Activated CD4-positive, alpha-beta memory T cell treated with anti-CD3 and anti-CD28 coated beads, Interleukin-2, amount 10 ng/mL, durations not matched to agents 7 days and 5 days (primary cell): ENCODE measurements at regions not wholly inside any gene's neighbourhood (a gene's known extent, or its start where the extent isn't known, plus 50 kb on each side); places are given as distances from the start of the nearest gene placed in this dataset.

Experiments
- CTCF ChIA-PET: fragments of 350-600 bp; sonication (Branson Sonifier 250); formaldehyde crosslinking; loops from one replicate; lab custom pipeline; 2021; ENCODE audit warnings: antibody characterized with exemption, inconsistent platforms; lab: Charles Lee
- POLR2A ChIA-PET: fragments of 350-600 bp; sonication (Branson Sonifier 250); formaldehyde crosslinking; loops from one replicate; lab custom pipeline; 2021; ENCODE audit warnings: antibody characterized with exemption; lab: Charles Lee
- DNase-seq: peaks from one replicate; pipeline ENCODE4 v3.0.0-alpha.2; 2020
- H3K27ac Mint-ChIP-seq: one replicate; pipeline ENCODE4 v1.8.0; 2021; ENCODE audit warnings: mild to moderate bottlenecking, mixed read lengths
- H3K27me3 Mint-ChIP-seq: one replicate; pipeline ENCODE4 v1.8.0; 2021; ENCODE audit warnings: mixed read lengths
- H3K36me3 Mint-ChIP-seq: one replicate; pipeline ENCODE4 v1.8.0; 2021; ENCODE audit warnings: low read depth, mixed read lengths
- H3K4me1 Mint-ChIP-seq: one replicate; pipeline ENCODE4 v1.8.0; 2021; ENCODE audit warnings: mixed read lengths
- H3K4me3 Mint-ChIP-seq: one replicate; pipeline ENCODE4 v1.8.0; 2021; ENCODE audit warnings: mild to moderate bottlenecking, mixed read lengths
- H3K9me3 Mint-ChIP-seq: one replicate; pipeline ENCODE4 v1.8.0; 2021; ENCODE audit warnings: mixed read lengths

DNA sequence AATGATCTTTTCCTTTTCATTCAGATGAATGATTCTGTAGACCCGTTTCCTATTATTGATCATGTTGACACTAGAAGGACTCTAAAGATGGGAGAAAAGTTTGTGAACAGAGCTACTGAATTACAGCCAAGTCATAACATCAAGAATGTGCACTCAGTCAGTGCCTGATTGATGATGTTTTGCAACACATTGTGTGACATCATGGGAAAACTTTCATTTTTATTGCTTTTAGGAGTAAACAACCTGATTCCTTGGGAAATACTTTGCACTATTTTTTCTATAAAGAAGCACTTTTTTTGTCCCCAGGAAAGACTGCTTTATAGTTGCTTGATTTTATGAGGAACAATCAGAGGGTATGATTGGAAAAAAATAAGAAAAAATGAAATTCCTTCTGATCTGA, 383.8 kb upstream of the JAG1 start:
- Mint-ChIP-seq H3K4me1 (no peaks in the 10 kb centered on the region), H3K9me3 (peaks cover 6% of the 10 kb centered on the region), H3K36me3 (no peaks in the 10 kb centered on the region), H3K4me3 (no peak overlapping the region), H3K27me3 (no peaks in the 10 kb centered on the region), H3K27ac (no peak overlapping the region)
- CTCF ChIA-PET: no interaction called here
- DNase-seq: no peak
- POLR2A ChIA-PET: no interaction called here

GRCh38 chr20:11059659-11060058, 385.9 kb upstream of the JAG1 start:
- ChIA-PET POLR2A (no interaction called here), CTCF (no interaction called here)
- Mint-ChIP-seq H3K9me3 (peaks cover 3% of the 10 kb centered on the region), H3K27ac (no peak overlapping the region), H3K27me3 (no peaks in the 10 kb centered on the region), H3K4me1 (no peaks in the 10 kb centered on the region), H3K4me3 (no peak overlapping the region), H3K36me3 (no peaks in the 10 kb centered on the region)
- no peak for DNase-seq

DNA sequence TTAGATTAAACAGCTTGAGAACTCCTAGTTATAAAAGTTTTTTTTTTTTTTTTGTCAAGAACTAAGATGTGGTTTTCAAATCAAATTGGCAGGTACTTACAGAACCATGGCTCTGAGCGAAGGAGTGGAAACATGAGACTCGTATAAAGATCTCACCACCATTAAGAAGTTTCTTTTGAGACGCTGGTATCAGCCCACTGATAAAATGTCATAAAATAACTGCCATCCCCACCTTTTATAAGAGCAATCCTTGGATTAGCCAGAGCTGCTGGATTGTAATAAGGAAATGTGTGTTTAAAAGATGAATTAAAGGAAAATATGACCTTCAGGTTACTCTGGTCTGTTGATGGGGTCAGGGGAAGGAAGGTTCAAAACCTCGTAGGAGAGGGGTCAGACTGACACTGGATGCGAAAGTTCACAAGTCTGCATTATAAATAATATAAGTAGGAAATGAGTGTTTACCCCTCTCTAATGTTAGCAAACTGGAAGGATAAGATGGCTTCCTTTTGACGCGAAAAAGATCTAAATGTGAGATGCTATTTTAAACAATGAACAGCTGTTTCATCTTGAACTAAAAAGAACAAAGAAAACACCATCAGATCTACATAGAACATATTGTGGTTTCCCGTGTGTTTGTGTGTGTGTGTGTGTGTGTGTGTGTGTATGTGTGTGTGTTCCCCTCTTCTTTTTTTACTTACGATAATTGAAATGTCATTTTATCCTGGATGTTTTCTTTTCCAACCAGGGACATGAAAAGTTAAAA, 386.8 kb upstream of the JAG1 start:
- no peak overlapping the region for H3K27ac Mint-ChIP-seq
- H3K4me3 Mint-ChIP-seq: no peak overlapping the region
- ChIA-PET CTCF (no interaction called here), POLR2A (no interaction called here)
- H3K4me1 Mint-ChIP-seq: no peaks in the 10 kb centered on the region
- H3K27me3 Mint-ChIP-seq: no peaks in the 10 kb centered on the region
- H3K36me3 Mint-ChIP-seq: no peaks in the 10 kb centered on the region
- DNase-seq: no peak
- H3K9me3 Mint-ChIP-seq: peaks cover 3% of the 10 kb centered on the region

DNA sequence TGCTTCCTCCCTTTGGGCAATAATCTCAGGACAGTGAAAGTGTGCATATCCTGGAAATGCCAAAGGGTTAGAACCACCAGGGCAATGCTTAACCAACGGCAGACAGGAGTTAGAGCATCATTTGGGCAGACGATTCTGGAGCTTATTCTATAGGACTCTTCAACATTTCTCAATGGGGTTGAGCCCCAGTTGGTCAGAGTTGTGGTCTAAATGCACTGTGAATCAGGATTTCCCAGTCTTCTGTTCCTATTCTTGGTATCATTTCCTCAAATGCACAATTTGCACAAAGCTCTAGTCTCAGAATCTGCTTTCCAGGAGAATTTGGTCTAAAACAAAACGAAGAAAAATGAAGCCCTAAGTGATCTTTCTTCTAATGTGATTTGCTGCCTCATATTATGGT, 389.6 kb upstream of the JAG1 start:
- Mint-ChIP-seq H3K4me3 (no peak overlapping the region), H3K27ac (no peak overlapping the region), H3K36me3 (no peaks in the 10 kb centered on the region), H3K4me1 (no peaks in the 10 kb centered on the region), H3K27me3 (no peaks in the 10 kb centered on the region), H3K9me3 (no peaks in the 10 kb centered on the region)
- ChIA-PET POLR2A (no interaction called here), CTCF (no interaction called here)
- DNase-seq: no peak

DNA sequence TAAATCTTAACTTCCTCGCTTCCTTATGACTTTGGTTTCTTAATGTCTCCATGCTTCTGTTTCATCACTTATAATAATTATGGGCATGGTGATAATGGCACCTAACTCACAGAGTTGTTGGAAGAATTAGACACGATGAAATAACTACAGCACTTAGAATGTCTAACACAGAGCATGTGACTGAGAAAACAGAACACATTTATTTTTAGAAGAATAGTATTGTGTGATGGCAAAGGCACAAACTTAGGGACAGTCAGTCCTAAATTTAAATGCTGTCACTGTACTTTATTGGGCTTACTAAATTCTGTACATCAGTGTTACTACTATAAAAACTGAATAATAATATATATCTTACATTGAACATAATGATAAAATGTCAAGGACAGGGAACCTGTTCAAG, 391.1 kb upstream of the JAG1 start:
- ChIA-PET POLR2A (no interaction called here), CTCF (no interaction called here)
- Mint-ChIP-seq H3K36me3 (no peaks in the 10 kb centered on the region), H3K4me3 (no peak overlapping the region), H3K9me3 (no peaks in the 10 kb centered on the region), H3K27ac (no peak overlapping the region), H3K4me1 (no peaks in the 10 kb centered on the region), H3K27me3 (no peaks in the 10 kb centered on the region)
- DNase-seq: no peak

GRCh38 chr20:11067359-11067758, 393.6 kb upstream of the JAG1 start:
- H3K4me3 Mint-ChIP-seq: no peak overlapping the region
- peaks cover 4% of the 10 kb centered on the region for H3K9me3 Mint-ChIP-seq
- no peaks in the 10 kb centered on the region for H3K4me1 Mint-ChIP-seq
- no peaks in the 10 kb centered on the region for H3K27me3 Mint-ChIP-seq
- ChIA-PET POLR2A (no interaction called here), CTCF (no interaction called here)
- no peaks in the 10 kb centered on the region for H3K36me3 Mint-ChIP-seq
- DNase-seq: no peak
- H3K27ac Mint-ChIP-seq: no peak overlapping the region

DNA sequence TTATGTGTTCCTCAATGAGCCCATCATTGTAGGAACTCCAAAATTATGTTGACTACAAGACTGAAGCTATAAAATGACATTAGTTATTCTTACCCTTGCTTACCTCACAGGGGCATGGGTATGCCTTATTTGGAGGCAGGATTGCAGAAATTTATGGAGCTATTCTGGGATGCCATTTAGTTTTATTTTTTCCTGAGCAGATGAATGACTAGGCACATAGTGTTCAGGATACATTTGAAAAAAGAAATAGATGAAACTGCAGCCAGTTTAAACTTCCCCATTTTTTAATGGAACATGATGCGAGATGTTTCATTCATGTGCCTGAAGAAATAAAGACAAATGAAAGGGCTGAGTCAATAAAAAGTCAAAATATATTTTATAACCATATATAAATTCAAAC, 399.2 kb upstream of the JAG1 start:
- no peak for DNase-seq
- H3K36me3 Mint-ChIP-seq: no peaks in the 10 kb centered on the region
- H3K4me3 Mint-ChIP-seq: no peak overlapping the region
- POLR2A ChIA-PET: no interaction called here
- H3K4me1 Mint-ChIP-seq: no peaks in the 10 kb centered on the region
- no peak overlapping the region for H3K27ac Mint-ChIP-seq
- CTCF ChIA-PET: no interaction called here
- no peaks in the 10 kb centered on the region for H3K27me3 Mint-ChIP-seq
- peaks cover 6% of the 10 kb centered on the region for H3K9me3 Mint-ChIP-seq

DNA sequence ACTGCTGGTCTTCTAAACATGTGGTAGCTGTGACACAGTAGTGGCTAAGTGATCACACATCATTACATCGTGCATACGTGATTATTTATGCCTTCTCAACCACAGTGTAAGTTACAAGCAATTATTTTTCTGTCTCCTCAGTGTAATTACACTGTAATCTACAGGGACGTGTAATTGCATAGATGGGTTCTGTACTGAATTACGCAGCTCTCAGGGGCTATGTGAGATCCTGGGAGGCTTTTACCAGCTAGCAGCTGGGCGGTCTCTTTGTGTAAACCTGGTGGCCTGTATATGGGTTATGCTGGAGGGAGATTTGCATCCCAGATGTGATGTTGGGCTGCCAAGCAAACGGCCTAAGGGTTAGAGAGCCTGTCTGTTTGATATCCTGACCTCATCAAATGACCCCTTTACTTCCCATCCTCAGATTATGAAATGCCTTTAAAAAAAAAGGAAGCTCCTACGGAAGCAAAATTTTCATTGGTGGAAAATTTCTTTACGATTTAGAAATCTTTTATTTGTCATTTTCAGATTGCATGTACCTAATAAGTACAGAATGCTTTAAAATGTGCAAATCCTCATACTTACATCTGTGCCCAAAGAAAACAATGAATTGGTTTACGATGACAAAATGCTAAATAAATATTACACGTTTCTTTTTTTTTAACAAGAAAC, 402.8 kb upstream of the JAG1 start:
- Mint-ChIP-seq H3K36me3 (no peaks in the 10 kb centered on the region), H3K27me3 (no peaks in the 10 kb centered on the region), H3K9me3 (peaks cover 6% of the 10 kb centered on the region), H3K4me1 (no peaks in the 10 kb centered on the region), H3K4me3 (no peak overlapping the region), H3K27ac (no peak overlapping the region)
- ChIA-PET POLR2A (no interaction called here), CTCF (no interaction called here)
- DNase-seq: no peak

DNA sequence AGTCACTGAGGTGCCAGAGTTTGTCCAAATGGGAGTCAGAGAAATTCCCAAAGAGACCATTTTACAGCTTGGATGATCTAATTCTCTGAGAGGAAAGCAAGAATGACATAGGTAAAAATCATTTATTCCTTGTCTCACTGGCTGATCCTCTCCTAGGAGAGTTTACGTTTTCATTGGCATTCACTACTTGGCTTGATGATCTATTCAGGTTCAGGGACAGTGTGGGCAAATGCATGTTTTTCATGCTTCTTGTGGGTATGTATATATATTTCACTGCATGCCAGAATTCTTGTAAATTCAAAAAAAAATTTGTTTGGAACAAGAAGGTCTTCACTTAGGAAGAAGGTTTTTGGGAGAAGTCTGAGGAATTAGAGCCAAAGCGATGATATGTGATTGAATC, 403.4 kb upstream of the JAG1 start:
- no peak for DNase-seq
- CTCF ChIA-PET: no interaction called here
- Mint-ChIP-seq H3K4me3 (no peak overlapping the region), H3K27me3 (no peaks in the 10 kb centered on the region), H3K4me1 (no peaks in the 10 kb centered on the region), H3K36me3 (no peaks in the 10 kb centered on the region), H3K27ac (no peak overlapping the region), H3K9me3 (peaks cover 4% of the 10 kb centered on the region)
- POLR2A ChIA-PET: no interaction called here

GRCh38 chr20:11080010-11080409, 406.2 kb upstream of the JAG1 start:
- Mint-ChIP-seq H3K4me3 (no peak overlapping the region), H3K36me3 (no peaks in the 10 kb centered on the region), H3K9me3 (no peaks in the 10 kb centered on the region), H3K27me3 (no peaks in the 10 kb centered on the region), H3K27ac (no peak overlapping the region), H3K4me1 (no peaks in the 10 kb centered on the region)
- no peak for DNase-seq
- ChIA-PET POLR2A (no interaction called here), CTCF (no interaction called here)

DNA sequence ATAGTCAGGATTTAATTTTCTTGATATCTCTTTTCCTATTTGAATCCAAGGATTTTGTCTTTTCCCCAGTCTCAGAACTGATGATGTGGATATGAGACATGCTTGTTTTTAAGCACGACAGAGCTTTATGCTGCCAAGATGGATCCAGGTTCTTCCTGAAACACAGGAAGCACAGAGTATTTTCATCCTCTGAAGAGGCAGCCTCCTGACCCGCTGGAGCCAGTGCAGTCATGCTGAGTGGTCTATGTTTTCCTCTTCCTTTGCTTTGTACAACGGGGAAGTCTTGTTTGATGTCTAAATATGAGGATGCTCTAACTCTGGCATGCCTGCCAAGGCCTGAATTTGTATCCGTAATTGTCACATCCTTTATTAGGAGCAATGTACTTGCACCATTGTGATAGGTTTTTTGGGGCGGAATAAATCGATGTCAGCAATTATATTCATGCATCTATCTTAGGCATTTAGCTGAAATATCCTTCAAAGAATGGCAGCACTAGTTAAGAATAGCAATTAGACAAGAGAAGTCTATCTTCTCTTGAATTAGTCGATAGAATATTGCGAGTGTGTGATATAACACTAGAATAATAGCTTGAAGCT, 407.1 kb upstream of the JAG1 start:
- H3K36me3 Mint-ChIP-seq: no peaks in the 10 kb centered on the region
- no peaks in the 10 kb centered on the region for H3K4me1 Mint-ChIP-seq
- CTCF ChIA-PET: no interaction called here
- no peaks in the 10 kb centered on the region for H3K9me3 Mint-ChIP-seq
- POLR2A ChIA-PET: no interaction called here
- DNase-seq: no peak
- H3K27ac Mint-ChIP-seq: no peak overlapping the region
- no peak overlapping the region for H3K4me3 Mint-ChIP-seq
- H3K27me3 Mint-ChIP-seq: no peaks in the 10 kb centered on the region

DNA sequence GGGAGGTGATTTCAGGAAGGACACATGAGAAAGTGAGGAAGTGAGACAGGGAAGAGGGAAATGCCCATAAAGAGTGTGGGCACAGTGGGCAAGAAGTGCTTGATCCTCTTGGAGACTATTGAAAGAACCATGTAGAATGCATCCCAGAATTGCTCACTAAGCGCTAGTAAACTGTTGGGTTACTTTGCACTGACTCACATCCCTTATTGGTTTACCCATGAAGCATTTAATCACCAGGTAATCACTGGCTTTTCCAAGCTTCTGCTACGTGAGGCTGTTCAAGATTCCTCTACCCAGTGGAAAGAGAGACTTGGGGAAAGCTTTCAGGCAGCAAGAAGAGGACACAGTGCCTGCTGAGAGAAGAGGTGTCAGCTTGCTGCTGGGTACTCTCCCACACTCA, 410.0 kb upstream of the JAG1 start:
- no peaks in the 10 kb centered on the region for H3K4me1 Mint-ChIP-seq
- no peak overlapping the region for H3K27ac Mint-ChIP-seq
- H3K4me3 Mint-ChIP-seq: no peak overlapping the region
- DNase-seq: no peak
- no peaks in the 10 kb centered on the region for H3K36me3 Mint-ChIP-seq
- POLR2A ChIA-PET: no interaction called here
- peaks cover 2% of the 10 kb centered on the region for H3K9me3 Mint-ChIP-seq
- CTCF ChIA-PET: no interaction called here
- H3K27me3 Mint-ChIP-seq: no peaks in the 10 kb centered on the region

DNA sequence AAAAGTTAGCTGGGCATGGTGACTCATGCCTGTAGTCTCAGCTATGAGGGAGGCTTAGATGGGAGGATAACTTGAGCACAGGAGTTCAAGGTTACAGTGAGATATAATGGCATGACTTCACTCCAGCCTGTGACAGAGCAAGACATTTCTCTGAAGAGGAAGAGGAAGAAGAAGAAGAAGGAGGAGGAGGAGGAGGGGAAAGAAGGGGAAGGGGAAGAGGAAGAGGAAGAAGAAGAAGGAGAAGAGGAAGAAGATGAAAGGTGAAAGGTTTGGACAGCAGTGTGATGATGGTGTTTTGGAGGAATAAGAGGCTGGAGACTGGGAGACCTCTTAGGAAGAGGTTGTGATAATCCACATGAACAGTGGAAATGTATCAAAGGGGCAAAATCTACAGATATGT, 410.7 kb upstream of the JAG1 start:
- Mint-ChIP-seq H3K27ac (no peak overlapping the region), H3K36me3 (no peaks in the 10 kb centered on the region), H3K4me3 (no peak overlapping the region), H3K27me3 (no peaks in the 10 kb centered on the region), H3K4me1 (no peaks in the 10 kb centered on the region), H3K9me3 (peaks cover 2% of the 10 kb centered on the region)
- ChIA-PET CTCF (no interaction called here), POLR2A (no interaction called here)
- DNase-seq: no peak

DNA sequence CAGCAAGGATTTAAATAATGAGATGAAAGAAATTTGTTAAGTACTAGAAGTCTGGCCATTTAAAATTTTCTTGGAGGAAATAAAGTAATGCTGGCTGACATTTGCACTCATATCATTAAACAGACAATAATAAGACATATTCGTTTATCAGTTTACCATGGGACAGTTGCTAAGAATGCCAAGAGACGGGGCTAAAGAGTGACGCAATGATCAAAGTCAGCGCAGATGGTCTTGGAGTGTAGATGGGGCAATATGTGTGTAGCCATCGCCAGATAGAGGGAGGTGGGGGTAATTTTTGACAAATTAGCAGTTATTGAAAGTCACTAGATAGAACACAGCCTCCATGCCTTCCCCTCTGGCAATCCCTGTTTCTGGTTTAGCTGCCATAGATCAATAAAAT, 413.2 kb upstream of the JAG1 start:
- H3K4me3 Mint-ChIP-seq: no peak overlapping the region
- H3K27ac Mint-ChIP-seq: no peak overlapping the region
- H3K36me3 Mint-ChIP-seq: no peaks in the 10 kb centered on the region
- no peaks in the 10 kb centered on the region for H3K4me1 Mint-ChIP-seq
- peaks cover 2% of the 10 kb centered on the region for H3K9me3 Mint-ChIP-seq
- CTCF ChIA-PET: no interaction called here
- POLR2A ChIA-PET: no interaction called here
- no peaks in the 10 kb centered on the region for H3K27me3 Mint-ChIP-seq
- no peak for DNase-seq
